HuH-7 (cell line): ENCODE measurements at regions not wholly inside any gene's neighbourhood (a gene's known extent, or its start where the extent isn't known, plus 50 kb on each side); places are given as distances from the start of the nearest gene placed in this dataset.

Source experiments
- DNase-seq: peaks from one replicate; pipeline ENCODE4 v3.0.0; 2011; ENCODE audit warnings: low spot score

DNA sequence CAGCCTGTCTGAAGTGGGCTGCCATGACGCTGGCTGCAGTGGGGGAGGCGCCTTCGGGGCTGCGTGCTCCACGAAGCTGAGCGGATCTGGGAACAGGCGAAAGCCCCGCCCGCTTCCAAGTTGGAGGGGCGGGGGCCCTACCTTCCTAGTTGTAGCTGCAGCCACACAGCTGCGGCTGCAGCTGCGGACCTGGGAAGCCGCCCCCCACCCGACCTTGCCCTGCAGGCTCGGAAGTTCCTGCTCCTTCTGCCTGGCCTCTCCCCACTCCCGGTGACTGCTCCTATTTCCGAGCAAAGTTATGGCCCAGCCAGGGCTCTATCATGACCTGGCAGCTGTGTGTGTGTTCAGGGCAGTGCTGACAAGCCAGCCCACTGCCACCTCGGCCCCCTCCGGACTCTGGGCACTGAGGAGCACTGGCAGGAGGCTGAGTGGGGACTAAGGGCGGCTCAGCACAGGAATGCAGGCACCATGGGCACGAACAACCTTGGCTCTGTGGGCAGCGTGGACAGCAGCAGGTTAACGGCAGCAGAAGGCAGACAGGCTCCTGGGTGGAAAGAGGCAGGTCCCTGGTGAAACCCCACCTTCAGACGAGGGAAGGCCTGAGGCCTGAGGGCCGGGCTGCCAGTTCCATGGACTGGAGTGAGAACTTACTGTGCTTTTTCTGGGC, 352.4 kb upstream of the TMCO5A start:
- DNase-seq = no peak

DNA sequence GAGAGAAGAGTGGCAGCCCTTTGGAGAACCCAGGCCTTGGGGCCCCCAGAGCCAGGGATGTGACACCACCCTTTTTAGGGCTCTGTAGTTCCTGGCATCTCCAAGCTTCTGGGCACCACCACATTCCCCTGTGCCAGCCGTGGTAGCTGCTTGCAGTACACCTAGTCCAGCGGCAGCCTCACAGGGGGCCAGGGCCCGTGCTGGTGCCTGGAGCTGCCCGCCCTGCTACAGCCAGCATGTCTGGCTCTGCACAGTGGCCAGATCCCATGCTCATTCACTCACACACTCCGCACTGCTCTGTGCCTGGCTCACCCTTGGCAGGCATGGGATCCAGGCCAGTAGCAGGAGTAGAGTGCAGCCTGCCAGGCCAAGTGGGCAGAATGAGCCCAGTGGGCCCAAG, 351.6 kb upstream of the TMCO5A start:
- DNase-seq = no peak

DNA sequence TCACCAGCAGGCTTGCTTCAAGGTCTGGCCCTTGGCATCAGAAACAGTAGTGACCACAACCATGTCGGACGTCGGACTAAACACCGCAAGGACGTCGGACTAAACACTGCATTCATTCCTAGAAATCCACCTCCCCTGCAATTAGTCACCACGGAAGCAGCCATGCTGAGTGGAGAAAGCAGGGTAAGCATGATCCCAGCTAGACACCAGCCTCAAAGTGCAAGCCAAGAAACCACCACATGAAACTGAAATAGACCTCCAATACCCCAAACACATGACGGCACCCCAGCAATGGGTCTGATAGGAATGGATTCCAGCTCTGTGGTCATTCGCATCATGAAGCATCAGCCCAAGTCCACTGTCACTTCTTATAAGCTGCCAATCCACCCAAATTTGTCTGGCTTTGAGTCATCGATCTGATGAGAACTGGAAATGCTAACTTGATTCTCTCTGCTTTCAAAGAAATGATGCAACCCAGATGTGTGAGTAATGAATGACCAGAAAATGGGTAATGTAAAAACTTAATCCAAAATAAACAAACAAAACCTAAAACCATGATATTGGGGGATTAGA, 348.3 kb upstream of the TMCO5A start:
- no peak for DNase-seq

DNA sequence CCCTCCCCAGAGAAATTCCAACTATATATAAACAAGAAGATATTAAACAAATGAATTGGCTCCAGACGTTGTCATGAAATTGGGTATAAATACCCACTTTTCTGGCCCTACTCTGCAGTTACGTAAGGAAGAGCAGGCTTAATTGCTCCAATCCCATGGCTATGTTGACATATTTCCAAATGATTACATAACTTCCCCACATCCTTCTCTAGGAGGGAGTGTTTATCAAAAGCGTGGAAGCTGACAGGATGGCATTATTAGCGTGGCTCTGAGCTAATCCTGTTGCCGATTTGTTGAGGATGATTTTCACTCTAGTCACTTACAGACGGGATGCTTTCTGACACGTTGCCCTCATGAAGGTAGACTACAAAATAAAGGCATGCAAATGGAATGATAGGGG, 347.5 kb upstream of the TMCO5A start:
- DNase-seq = peak; percentile 14

DNA sequence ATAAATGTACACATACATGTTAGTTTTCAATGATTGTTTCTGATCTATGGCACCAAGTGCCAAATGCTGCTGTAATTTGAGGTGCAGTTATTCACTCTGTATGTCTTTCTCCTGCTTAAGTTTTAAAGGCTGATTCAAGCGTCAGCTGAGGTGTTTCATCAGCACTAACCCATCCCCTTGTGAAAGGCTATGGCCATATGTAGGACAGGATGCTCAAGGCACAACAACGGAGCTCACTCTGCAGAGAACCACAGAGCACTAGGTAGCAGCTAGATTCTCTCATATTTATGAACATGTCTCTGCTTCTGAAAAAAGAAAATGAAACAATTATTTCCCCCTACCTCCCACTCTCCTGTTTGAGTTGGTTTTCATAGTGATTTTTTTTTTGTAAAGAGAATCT, 340.0 kb upstream of the TMCO5A start:
- no peak for DNase-seq

DNA sequence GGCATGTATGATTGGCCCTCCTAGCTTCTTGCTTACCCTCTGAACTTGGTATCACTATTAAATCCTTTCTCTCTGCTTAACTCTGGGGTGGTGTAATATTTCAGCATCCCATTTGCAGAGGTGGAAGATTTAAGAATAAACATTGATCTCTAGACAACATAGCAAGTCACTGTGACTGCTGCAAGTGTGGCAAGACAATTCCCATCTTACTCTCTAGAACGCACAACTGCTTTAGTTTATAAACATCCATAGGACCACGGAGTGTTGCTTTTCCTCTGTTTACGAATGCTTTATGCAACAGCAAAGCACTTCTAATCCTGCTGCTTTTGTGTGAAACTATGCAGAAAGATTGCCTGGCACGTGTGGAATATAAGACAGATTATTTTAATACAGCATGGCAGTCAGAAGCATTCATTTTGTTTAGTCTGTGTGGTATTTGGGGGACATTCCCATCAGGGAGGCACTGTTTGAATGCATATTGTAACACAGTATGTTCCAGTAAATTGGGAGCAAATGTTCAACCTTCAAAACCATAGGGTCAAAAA, 338.9 kb upstream of the TMCO5A start:
- DNase-seq = no peak

DNA sequence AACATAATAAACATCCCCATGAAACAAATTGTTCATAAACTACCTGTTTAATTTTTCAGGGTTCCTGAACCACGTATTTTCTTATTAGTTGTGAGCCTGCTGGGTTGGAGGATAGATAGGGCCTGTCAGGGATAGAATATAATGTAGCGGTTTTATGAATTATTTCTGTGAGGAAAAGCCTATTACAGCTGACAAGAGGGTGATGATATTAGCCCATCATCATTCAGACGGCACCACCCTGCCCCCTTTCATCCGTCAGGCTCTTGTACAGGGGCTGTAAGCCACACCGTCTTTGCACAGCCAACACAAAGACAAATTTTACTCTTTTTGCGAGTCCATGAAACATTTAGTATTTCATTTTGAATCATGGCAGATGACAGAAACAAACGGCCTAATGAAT, 335.3 kb upstream of the TMCO5A start:
- DNase-seq = no peak

DNA sequence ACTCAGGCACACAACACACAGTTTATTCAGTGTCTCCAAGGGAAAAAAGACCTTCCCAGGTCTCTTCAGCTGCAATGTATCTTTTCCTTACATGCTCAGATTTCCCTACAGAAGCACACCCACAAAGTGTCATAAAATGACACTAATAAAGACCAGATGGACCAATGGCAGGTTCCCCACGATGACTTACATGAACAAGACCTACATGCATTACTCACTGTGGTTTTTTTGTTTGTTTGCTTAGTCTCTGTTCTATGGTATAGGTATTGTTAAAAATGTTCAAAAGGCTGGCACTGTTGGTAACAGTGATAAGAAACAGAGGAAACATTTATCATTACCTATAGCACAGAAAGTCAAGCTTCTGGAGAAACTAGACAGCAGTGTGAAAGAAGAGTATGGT, 318.2 kb upstream of the TMCO5A start:
- no peak for DNase-seq

DNA sequence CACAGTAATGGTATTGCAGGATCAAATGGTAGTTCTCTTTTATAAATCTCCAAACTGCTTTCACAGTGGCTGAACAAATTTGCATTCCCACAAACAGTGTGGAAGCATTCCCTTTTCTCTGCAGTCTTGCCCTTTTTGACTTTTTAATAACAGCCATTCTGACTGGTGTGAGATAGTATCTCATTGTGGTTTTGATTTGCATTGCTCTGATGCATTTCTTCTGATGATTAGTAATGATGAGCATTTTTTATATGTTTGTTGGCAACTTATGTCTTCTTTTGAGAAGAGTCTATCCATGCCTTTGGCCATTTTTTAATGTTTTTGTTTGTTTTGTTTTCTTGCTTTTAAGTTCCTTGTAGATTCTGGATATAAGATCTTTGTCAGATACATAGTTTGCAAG, 316.1 kb upstream of the TMCO5A start:
- DNase-seq = no peak

DNA sequence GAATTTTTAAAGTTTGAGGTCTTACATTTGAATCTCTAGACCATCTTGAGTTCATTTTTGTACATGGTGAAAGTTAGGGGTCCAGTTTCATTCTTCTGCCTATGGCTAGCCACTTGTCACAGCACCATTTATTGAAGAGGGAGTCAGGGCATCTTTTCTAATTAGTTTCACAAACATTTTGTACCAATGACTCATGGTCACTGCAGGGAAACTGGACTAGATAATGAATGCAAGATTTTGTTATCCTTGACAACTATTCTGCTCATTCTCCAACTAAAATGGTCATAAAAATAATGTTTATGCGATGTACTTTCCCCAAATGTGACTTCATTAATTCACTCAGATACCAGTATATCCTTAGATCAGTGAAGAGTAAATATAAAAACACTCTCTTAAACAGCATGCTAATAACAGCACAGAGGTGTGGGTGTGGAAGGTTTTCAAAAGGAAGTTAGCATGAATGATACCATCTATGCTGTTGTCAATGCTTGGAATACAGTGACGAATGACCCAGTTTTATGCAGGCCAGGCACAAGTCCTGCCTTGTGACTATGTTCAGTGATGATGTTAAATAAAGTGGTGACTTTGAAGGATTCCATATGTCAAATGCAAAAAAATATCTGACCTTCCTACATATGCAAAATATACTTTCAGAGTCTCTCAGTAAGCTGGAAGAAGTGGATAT, 314.9 kb upstream of the TMCO5A start:
- DNase-seq = no peak

DNA sequence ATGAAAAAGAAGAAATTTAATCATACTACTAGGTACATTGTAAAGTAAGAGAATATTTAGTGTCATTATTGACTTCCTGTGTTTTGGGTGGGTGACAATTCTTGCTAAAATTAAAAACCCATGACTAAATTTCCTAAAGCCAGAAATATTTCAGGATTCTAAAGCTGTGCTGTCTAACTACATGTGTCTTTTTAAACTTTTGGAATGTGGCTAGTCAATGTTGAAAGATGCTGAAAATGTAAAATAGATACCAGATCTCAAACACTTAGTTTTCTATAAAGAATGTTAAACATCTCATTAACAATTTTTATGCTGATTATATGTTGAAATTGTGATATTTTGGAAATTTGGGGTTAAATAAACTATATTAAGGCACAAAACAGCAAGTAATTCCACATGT, 308.9 kb upstream of the TMCO5A start:
- DNase-seq = no peak

DNA sequence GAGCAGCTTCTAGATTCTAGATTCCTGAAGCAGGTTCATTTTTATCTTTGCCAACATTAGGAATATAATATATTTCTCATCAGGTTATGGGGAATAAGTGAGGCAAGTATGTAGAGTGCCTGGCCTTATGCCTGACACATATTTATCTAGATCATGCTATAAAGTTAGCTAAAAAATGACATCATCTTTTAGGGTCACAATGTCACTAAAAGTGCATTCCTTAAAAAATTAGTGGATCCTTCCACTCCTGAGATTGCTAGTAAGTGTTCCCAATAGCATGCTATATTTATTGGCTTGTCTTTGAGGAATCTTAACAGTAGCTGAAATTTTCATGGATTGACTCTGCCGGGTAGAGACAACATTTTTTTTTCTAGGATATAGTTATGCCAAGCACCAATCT, 305.9 kb upstream of the TMCO5A start:
- no peak for DNase-seq

DNA sequence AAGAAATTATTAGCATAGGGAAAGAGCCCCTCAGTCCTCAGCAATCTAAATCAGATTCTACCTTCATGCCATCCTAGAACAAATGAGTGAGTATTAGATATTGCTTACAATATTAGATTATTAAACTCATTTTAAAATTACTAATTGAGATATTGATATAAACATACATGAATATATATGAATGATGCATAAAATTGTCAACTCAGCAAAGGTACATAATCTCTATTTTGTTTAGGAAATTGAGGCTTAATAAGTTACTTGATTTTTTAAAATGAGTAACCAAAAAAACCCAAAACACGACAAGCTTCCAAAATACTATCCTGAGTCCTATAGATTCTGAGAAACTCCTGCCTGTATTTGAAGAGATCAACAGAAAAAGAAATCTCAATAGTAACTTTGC, 297.7 kb upstream of the TMCO5A start:
- DNase-seq = no peak

DNA sequence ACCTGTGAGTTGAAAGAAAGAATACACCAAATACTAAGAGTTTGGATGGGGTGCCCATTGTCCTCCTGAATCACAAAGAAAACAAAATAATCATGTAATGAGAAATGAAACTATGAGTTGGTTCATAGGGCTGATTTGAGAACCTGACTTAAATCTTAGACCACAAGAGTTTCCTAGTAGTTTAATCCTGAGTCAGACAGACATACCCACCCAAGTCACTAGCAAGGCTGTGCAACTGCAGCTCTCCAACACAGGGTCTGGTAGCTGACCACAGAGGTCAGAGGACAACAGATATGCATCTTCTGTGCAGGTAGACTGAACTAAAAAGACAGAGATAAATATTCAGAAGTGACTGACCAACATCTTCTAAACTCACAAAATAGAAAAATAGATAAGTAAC, 296.3 kb upstream of the TMCO5A start:
- no peak for DNase-seq

DNA sequence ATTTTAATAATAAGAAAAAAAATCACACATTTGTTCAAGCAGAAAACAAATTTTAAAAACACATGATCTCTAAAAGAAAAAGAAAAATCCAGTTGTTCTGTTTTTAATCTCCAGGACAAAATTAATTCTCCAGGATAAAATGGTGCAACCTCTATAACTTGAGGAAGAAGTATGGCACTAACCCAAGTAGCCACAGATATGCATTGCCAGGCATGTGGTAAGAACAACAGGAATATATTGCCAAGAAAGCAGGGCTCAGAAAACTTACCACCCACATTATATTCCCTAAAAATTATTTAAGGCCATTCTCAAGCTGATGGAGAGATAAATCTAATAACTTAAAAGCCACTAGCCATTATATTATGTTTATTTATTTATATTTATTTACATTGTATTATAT, 295.7 kb upstream of the TMCO5A start:
- DNase-seq = no peak

DNA sequence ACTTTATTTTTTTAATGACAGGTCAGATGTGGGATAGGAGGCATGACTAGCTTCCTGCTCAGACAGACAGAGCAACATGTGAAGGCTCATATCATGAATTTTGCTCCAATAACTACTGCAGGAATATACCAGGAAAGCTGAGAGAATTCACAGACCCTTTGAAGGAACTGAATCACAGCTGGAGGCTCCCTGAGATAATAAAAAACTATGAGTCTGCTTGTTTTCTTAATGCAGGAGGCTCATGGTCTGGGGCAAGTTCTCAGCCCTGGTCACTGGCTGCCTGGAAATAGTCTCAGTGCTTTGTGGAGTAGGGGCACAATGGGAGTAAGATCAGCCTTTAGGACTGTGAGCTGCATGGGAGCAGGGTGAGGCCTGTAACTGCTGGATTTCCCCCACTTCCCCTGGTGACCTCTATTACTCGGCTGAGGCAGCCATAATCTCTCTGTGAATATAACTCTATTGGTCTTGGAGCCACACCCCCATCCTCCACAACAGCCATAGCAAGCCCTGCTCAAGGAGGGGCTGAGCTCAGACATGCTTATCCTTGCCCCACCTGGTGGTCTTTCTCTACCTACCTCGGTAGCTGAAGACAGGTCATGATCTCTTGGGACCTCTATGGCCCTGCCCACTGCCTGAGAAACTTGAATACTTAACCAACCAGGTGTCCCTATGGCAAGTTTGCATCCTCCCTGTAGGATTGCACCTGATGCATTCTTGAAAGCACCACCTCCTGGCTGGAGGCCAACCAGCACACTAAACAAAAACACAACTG, 281.6 kb upstream of the TMCO5A start:
- DNase-seq = no peak

DNA sequence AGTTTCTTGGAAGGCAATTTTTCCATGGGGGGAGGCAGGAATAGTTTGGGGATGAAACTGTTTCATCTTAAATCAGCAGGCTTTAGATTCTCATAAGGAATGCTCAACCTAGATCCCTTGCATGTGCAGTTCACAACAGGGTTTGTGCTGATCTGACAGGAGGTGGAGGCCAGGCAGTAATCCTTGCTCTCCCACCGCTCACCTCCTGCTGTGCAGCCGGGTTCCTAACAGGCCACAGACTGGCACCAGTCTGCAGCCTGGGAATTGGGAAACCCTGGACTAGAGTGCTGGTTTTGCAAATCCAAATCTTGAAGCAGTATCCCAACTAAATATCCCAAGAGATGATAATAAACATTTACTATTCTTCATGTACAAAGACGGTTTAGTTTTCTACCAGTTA, 256.3 kb upstream of the TMCO5A start:
- no peak for DNase-seq

DNA sequence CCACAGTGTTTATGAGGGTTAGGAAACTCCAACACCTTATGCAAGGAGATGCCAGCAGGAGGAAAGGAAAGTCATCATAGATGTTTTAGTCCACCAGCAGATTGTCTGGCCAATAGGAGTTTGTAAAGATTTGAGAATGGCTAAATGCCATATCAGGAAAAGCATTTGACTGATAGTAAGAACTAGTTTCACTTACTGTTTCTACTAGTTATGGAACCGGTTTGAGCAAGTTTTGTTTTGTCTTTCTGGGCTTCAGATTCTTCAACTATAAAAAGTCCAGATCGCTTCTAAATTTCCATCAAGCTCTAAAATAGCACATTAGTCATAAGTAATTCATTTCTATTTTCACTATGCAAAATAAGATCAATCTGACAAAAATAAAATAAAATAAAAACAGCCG, 254.8 kb upstream of the TMCO5A start:
- no peak for DNase-seq

DNA sequence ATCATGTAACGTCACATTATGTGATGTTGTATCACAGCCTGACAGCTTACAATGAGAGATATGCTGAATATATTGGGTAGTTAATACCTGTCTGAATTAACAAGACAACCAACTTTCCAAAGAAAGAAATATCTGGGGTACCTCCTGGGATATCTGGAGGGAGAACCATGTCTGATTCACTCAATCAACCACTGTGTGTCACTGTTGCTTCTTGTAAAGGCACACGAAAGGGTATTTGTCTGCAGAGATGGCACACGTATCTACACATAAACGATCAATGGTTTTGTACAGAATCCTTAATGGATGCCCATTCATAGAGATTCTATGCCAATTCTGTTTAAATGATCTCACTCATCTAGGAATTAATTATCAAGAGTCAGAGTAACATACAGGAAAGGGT, 252.1 kb upstream of the TMCO5A start:
- no peak for DNase-seq

DNA sequence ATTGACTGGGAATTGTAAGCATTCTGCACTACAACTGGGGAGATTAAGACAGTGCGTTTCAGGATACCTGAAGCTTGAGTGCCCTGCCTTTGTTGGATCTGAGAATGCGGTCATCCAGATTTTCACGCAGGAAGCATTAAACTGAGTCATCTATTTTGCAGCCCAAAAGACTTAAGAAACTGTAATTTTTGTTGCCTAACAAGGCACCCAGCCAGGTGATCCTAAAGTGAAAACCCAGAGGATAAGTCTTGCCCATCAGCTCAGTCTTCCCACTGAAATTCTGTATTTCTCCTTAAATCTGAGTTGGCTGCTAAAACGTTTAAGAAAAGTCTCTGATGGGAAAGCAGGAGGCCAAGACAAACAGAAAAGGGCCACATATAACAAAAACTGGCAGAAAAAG, 242.5 kb upstream of the TMCO5A start:
- no peak for DNase-seq

DNA sequence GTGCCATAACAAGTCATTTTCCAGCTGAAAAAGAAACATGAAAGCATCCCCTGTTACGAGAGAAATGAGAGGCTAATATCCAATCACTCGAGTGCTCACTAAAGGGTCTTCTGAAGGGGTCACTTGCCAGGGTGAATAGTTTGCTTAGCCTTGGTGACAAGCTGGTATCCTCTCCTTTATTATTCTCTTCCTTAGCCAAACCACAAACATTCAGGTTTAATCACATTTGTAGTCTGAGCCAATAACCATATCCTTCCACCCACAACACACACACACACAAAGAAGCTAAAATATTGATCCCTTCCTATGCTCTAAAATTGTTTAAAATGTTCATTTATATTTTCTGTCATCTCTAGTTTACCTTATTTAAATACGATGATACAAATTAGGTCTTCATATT, 240.5 kb upstream of the TMCO5A start:
- DNase-seq = no peak

DNA sequence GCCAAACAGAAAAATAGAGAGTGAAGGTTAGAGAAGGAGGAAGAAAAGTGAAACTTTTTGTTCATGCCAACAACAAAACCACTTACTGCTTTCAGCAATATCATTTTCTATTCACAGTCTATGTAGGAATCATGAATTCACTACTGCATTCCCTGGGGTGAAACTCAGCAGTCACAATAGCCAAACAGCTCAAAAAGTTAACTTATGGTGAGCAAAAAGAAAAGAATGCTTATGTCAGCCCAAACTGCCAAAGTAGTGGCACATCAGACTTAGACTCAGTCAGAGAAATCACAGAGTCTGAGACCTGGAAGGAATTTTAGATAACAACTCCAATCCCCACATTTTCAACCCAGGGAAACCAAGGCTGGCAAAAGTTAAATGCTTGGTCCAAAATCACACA, 238.7 kb upstream of the TMCO5A start:
- DNase-seq = no peak

DNA sequence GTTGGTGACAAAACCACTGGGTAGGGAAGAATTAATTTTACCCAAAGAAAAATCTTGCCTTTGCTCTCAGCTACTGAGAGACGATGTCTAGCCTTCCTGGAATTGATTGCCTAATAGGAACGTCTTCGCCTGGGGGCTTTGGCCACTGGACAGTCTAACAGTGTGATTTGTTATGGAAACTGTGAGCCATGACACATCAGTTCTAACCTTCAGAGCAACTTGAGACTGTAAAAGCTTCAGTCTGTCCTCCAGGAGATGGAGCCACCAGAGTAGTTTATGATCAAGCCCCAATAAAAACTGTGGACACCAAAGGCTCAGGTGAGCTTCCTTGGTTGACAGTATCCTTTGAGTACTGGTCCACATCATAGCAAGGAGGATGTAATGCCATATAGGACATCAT, 235.8 kb upstream of the TMCO5A start:
- no peak for DNase-seq
